Effector memory CD4-positive, alpha-beta T cell (primary cell): ENCODE measurements at regions not wholly inside any gene's neighbourhood (a gene's known extent, or its start where the extent isn't known, plus 50 kb on each side); places are given as distances from the start of the nearest gene placed in this dataset.

Source experiments
- DNase-seq, 3 donors: peaks; one replicate each; pipeline ENCODE4 v3.0.0-alpha.2; 2020
- H3K27ac ChIP-seq: 2 replicates; pipeline ENCODE4 v1.7.0; 2013; ENCODE audit warnings: mild to moderate bottlenecking, low read length, moderate library complexity; ENCODE audit not compliant: insufficient read depth, poor library complexity, severe bottlenecking
- H3K27me3 ChIP-seq: replicated peaks from 2 replicates; pipeline ENCODE4 v1.7.0; 2013; ENCODE audit warnings: mild to moderate bottlenecking, low read length; ENCODE audit not compliant: insufficient read depth, control insufficient read depth, poor library complexity, severe bottlenecking
- H3K36me3 ChIP-seq: 2 replicates; pipeline ENCODE4 v1.7.0; 2013; ENCODE audit warnings: mild to moderate bottlenecking, low read length, moderate library complexity; ENCODE audit not compliant: control insufficient read depth, insufficient read depth
- H3K4me1 ChIP-seq: 2 replicates; pipeline ENCODE4 v1.7.0; 2013; ENCODE audit warnings: low read length, mild to moderate bottlenecking; ENCODE audit not compliant: control insufficient read depth, insufficient read depth, poor library complexity, severe bottlenecking
- H3K4me3 ChIP-seq: 2 replicates; pipeline ENCODE4 v1.7.0; 2013; ENCODE audit warnings: low read length, low read depth, mild to moderate bottlenecking; ENCODE audit not compliant: insufficient read depth, poor library complexity, severe bottlenecking
- H3K9me3 ChIP-seq: 2 replicates; pipeline ENCODE4 v1.7.0; 2013; ENCODE audit warnings: mild to moderate bottlenecking, low read length, moderate library complexity; ENCODE audit not compliant: control insufficient read depth

DNA sequence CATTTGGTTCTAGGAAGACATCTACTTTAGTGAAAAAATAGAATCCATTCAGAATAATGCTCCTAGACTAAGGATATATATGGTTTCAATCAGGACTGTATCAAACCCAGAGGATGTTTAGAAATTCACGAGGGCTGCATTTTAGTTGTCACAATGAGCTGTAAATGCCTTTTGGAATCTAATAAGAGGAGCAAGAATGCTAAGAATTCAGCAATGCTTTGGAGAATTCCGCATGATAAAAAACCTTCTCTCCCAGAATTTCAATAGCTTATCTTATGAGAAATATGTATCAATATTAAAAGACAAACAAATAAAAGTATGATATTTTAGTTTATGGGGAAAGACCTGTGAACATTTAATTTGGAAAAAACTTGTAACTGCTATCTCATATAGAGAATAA is 885.1 kb downstream of the ZPLD1 start:
- no peak for DNase-seq
- Histone ChIP-seq H3K4me3 (no peak overlapping the region), H3K27ac (no peak overlapping the region), H3K27me3 (no peaks in the 10 kb centered on the region), H3K4me1 (no peaks in the 10 kb centered on the region), H3K9me3 (no peaks in the 10 kb centered on the region), H3K36me3 (no peaks in the 10 kb centered on the region)

DNA sequence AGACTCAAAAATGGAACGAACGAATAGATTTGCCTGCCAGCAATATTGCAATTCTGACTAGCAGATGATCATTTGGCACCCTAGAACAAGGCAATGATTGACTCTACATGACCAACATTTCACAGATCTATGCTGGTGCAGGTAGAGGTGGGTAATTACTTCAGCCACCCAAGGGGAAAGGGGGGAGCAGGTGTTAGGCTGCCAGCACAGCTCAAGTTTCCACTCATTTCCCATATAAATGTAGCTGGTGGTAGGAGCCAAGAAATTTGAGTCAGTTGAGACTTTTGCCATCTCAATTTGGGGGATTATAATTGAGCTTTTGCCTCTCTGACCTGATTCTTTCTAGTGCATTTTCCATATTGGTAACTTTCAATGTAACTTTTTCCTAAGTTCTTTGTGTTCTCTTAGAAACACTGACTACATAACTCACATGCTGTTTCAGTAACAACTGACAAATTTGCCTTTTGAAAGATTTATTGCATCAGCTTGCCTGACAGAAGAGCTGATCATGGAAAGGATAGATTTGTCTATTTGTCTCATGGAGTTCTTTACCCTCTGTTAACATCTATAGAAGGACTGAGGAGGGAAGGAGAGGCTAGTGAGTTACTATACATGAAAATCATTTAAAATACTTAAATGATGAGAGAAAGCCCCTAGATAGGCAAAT is 902.5 kb downstream of the ZPLD1 start:
- DNase-seq, result no peak
- no peaks in the 10 kb centered on the region for H3K27me3 ChIP-seq
- H3K36me3 ChIP-seq, result no peaks in the 10 kb centered on the region
- H3K4me1 ChIP-seq, result no peaks in the 10 kb centered on the region
- H3K27ac ChIP-seq, result no peak overlapping the region
- H3K4me3 ChIP-seq, result no peak overlapping the region
- H3K9me3 ChIP-seq, result no peaks in the 10 kb centered on the region

DNA sequence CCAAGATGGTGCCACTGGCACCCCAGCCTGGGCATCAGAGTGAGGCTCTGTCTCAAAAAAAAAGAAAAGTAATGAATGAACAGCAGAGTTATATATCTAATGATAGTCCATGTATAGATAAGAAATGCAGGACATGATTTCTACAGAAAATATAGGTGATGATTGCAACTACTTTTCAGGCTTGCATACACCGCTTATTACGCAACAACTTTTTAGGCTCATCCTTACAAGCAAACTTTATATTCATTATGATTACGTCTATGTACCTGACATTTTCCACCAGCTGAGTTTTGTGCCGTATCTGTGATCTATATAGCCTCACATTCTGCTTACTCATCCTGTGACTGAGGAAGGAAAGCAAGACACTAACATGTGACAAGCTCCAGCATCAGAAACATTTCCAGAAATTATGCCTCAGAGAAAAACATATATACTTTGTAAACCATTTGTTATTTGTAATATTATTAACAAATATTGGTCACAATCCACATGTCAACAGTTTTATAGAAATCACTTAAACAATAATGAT is 906.3 kb downstream of the ZPLD1 start:
- no peak for DNase-seq

DNA sequence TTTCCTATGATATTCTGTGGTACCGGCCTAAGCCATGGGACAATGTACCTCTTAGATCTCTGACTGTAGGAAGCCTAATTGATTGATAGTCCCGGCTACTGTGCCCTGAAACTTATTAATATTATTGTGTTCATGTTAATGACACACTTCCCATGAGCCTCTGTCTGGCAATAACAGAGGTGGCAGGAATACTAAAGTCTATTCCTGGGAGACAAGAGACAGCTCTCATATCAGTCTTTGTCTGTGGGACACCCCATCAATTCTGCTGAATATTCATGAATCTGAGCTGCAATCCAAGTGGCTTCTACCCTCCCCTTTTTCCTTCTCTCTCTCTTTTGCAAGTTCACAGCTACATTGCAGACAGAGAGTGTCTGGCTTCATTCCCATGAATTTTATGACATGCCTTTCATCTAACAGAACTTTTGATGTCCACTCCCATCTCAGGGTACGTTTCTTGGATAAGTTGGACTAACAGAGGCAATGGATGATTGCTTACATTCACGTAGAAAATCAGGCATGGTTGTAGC is 907.5 kb downstream of the ZPLD1 start:
- no peaks in the 10 kb centered on the region for H3K36me3 ChIP-seq
- DNase-seq, result no peak
- no peak overlapping the region for H3K4me3 ChIP-seq
- H3K27ac ChIP-seq, result no peak overlapping the region
- H3K9me3 ChIP-seq, result no peaks in the 10 kb centered on the region
- H3K27me3 ChIP-seq, result no peaks in the 10 kb centered on the region
- no peaks in the 10 kb centered on the region for H3K4me1 ChIP-seq

More for the DNA sequence above, 906.3 kb downstream of the ZPLD1 start:
- no peak overlapping the region for H3K27ac ChIP-seq
- H3K4me1 ChIP-seq, result no peaks in the 10 kb centered on the region
- H3K36me3 ChIP-seq, result no peaks in the 10 kb centered on the region
- H3K27me3 ChIP-seq, result no peaks in the 10 kb centered on the region
- no peak overlapping the region for H3K4me3 ChIP-seq
- no peaks in the 10 kb centered on the region for H3K9me3 ChIP-seq

DNA sequence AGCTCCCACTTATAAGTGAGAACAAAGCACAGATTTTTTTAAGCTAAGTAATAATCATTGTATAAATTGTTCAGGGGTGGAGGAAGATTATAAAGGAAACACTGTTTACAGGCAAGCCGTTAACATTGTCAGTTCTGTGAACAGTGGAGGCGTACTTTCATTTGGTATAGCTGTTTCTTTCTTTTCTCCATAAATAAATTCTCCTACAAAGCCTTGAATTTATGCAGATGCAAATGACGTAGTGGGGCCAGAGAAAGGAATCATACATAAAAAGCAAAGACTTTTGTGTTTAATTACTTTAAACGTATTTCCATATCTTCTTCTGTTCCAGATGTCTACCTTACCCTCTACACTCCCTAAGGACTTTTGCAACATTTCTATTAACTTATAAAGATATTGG is 914.9 kb downstream of the ZPLD1 start:
- H3K4me3 ChIP-seq, result no peak overlapping the region
- H3K27me3 ChIP-seq, result no peaks in the 10 kb centered on the region
- DNase-seq, result no peak
- no peaks in the 10 kb centered on the region for H3K9me3 ChIP-seq
- H3K27ac ChIP-seq, result no peak overlapping the region
- H3K36me3 ChIP-seq, result no peaks in the 10 kb centered on the region
- H3K4me1 ChIP-seq, result no peaks in the 10 kb centered on the region

DNA sequence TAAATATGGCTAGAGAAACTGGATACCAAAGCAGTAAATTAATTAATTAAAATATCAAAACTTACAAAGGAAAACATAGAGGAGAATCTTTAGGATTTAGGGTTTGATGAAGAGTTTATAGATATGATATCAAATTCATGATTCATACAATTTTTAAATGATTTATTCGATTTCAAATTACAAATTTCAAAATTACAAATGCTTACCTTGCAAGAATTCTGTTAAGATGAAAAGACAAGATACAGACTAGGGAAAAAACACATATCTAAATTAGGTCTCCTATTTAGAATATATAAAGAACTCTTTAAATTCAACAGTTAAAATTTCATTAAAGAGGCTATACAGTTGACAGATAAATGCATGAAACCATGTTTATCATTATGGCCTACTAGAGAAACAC is 930.7 kb downstream of the ZPLD1 start:
- DNase-seq, result no peak
- no peaks in the 10 kb centered on the region for H3K4me1 ChIP-seq
- H3K27me3 ChIP-seq, result no peaks in the 10 kb centered on the region
- H3K9me3 ChIP-seq, result no peaks in the 10 kb centered on the region
- no peak overlapping the region for H3K4me3 ChIP-seq
- H3K36me3 ChIP-seq, result no peaks in the 10 kb centered on the region
- no peak overlapping the region for H3K27ac ChIP-seq

DNA sequence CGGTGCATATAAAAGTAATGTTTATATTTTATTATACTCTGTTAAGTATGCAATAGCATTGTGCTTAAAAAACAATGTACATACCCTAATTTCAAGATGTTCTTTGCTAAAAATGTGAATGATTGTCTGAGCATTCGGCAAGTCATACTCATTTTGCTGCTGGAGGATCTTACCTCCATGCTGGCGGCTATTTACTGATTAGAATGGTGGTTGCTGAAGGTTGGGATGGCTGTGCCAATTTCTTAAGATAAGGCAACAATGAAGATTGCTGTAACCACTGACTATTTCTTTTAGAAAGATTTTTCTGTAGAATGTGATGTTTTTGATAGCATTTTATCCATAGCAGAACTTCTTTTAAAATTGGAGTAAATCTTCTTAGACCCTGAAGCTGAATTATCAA is 932.7 kb downstream of the ZPLD1 start:
- H3K27ac ChIP-seq, result no peak overlapping the region
- no peaks in the 10 kb centered on the region for H3K36me3 ChIP-seq
- DNase-seq, result no peak
- H3K27me3 ChIP-seq, result no peaks in the 10 kb centered on the region
- H3K4me1 ChIP-seq, result no peaks in the 10 kb centered on the region
- no peak overlapping the region for H3K4me3 ChIP-seq
- H3K9me3 ChIP-seq, result no peaks in the 10 kb centered on the region

DNA sequence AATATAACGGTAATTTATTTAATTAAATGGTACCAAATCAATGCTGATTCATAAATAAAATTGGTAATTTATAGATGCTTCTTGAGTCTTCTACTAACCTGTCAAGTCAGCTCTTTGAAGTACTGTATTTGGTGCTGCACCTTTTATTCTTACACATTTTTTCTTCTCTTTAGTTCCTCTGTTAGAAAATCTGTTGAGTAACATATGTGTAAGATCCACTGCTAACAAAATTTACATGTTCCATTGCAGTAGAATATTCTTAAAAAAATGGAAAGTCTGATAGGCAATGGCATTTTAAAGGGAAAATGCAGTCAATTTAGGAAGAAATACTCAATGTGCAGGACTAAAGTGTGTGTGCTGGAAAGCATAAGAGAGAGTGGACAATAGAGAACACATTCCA is 936.6 kb downstream of the ZPLD1 start:
- Histone ChIP-seq H3K4me1 (no peaks in the 10 kb centered on the region), H3K9me3 (no peaks in the 10 kb centered on the region), H3K4me3 (no peak overlapping the region), H3K27ac (no peak overlapping the region), H3K36me3 (no peaks in the 10 kb centered on the region), H3K27me3 (no peaks in the 10 kb centered on the region)
- DNase-seq, result no peak

DNA sequence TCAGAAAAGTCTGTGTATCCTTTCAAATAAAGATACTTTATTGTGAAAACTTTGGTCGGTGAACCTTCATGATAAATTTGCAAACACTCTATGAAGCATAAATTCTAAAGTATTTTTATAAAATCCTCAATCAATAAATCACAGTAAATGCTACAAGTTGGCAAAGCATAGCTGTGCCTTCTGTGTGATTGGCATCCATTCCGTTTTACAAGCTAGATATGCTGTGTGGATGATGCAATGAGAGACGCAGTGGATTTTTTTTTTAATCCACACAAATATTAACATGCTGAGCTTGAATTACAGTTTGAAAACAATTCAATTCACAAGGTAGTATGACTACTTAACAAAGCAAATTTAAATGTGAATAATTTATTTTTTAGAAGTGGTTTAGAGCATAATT is 937.2 kb downstream of the ZPLD1 start:
- H3K9me3 ChIP-seq, result no peaks in the 10 kb centered on the region
- H3K36me3 ChIP-seq, result no peaks in the 10 kb centered on the region
- H3K4me3 ChIP-seq, result no peak overlapping the region
- H3K27ac ChIP-seq, result no peak overlapping the region
- DNase-seq, result no peak
- no peaks in the 10 kb centered on the region for H3K4me1 ChIP-seq
- H3K27me3 ChIP-seq, result no peaks in the 10 kb centered on the region

DNA sequence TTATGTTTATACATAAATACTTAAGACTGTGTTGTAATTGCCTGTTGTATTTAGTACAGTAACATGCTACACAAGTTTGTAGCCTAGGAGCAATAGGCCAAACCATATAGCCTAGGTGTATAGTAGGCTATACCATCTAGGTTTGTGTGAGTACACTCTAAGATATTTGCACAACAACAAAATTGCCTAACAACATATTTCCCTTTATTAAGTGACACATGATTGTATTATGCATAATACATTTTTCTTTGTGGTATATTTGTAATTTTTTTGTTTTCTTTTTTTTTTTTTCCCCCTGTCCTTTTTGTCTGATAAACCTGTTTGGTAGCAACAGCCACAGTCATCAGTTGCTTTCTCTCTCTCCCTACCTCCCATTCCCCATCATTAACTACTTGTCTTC is 945.6 kb downstream of the ZPLD1 start:
- H3K4me3 ChIP-seq, result no peak overlapping the region
- H3K27ac ChIP-seq, result no peak overlapping the region
- no peaks in the 10 kb centered on the region for H3K9me3 ChIP-seq
- no peaks in the 10 kb centered on the region for H3K36me3 ChIP-seq
- no peaks in the 10 kb centered on the region for H3K27me3 ChIP-seq
- no peak for DNase-seq
- no peaks in the 10 kb centered on the region for H3K4me1 ChIP-seq
